Retinal pigment epithelial cell (primary cell): ENCODE measurements at regions not wholly inside any gene's neighbourhood (a gene's known extent, or its start where the extent isn't known, plus 50 kb on each side); places are given as distances from the start of the nearest gene placed in this dataset.

Source experiments
- DNase-seq: peaks from one replicate; pipeline ENCODE4 v3.0.0-alpha.2; 2010; ENCODE audit warnings: low read depth
- H3K4me3 ChIP-seq: 2 replicates; pipeline ENCODE4 v1.5.1; 2011; ENCODE audit warnings: mild to moderate bottlenecking, low read length, control low read depth, moderate library complexity
- TF ChIP-seq, protein P1 (sequence below): conservative IDR thresholded peaks from 2 replicates; pipeline ENCODE4 v1.5.1; 2011; ENCODE audit warnings: low read depth, low read length, control low read depth, inconsistent platforms

GRCh38 chr11:69887841-69888427 lies 68.7 kb upstream of the FGF3 start:
- TF ChIP-seq, protein P1, sequence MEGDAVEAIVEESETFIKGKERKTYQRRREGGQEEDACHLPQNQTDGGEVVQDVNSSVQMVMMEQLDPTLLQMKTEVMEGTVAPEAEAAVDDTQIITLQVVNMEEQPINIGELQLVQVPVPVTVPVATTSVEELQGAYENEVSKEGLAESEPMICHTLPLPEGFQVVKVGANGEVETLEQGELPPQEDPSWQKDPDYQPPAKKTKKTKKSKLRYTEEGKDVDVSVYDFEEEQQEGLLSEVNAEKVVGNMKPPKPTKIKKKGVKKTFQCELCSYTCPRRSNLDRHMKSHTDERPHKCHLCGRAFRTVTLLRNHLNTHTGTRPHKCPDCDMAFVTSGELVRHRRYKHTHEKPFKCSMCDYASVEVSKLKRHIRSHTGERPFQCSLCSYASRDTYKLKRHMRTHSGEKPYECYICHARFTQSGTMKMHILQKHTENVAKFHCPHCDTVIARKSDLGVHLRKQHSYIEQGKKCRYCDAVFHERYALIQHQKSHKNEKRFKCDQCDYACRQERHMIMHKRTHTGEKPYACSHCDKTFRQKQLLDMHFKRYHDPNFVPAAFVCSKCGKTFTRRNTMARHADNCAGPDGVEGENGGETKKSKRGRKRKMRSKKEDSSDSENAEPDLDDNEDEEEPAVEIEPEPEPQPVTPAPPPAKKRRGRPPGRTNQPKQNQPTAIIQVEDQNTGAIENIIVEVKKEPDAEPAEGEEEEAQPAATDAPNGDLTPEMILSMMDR = no peak
- DNase-seq = no peak

DNA sequence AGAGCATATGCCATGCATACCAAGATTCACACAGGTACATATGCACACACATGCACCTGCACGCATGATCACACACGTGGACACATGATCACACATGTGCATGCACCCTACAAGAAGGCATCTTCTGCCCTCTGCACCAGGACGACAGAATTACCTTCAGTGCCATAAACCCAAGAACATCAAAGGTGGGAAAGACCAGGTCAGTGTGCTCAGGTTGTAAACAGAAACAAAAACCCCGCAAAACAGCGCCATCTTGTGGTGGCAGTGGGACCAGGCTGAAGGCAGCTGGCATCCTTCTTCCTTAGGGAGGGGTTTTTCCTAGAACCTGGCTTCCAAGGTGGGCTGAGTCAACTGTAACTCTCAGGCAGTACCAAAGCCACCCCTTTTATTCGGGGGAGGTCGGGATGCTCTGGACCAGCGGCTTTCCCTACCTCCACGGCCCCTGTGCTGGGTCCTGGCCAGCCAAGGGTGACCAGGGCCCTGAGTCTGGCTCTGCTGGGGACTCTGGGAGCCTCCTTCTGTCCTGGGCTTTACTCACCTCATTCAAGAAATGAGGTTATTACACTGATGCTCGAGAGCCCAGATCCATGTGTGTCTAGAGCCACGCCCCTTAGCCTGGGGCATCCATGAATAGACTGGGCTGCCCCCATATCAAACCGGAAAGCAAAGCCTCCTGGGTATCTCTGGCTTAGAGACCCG lies 69.4 kb upstream of the FGF3 start:
- TF ChIP-seq, protein P1 = peak; percentile 98
- no peak for DNase-seq
- no peak overlapping the region for H3K4me3 ChIP-seq

More at GRCh38 chr11:69887841-69888427, 68.7 kb upstream of the FGF3 start:
- no peak overlapping the region for H3K4me3 ChIP-seq

- no peak for DNase-seq
- TF ChIP-seq, protein P1 = no peak
- H3K4me3 ChIP-seq = no peak overlapping the region
Observed at GRCh38 chr11:69889400-69890318, 70.4 kb upstream of the FGF3 start.

DNA sequence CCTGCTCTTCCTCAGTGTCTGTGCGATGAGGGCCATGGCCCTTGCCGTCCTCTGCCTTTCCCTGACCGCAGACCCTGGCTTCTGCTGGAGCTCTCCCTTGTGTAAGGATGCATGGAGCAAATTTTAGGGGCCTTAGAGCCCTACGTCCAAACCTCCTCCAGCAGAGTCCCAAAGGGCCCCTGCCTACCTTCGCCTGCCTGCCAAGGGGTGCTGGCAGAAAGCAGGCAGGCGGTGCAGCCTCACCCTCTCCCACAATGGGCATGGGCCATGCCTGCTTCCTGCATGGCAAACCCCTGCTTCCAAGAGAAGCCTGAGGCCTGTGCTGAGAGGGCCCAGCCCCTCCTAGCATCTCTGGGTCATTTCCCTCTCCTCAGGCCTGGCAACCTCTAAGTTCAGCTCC lies 71.3 kb upstream of the FGF3 start:
- no peak for DNase-seq
- H3K4me3 ChIP-seq = no peak overlapping the region
- TF ChIP-seq, protein P1 = no peak

GRCh38 chr11:69891421-69892236 lies 72.4 kb upstream of the FGF3 start:
- no peak overlapping the region for H3K4me3 ChIP-seq
- DNase-seq = no peak
- TF ChIP-seq, protein P1 = no peak

GRCh38 chr11:69892237-69892985 lies 73.2 kb upstream of the FGF3 start:
- TF ChIP-seq, protein P1 = peak; percentile 36
- DNase-seq = no peak
- no peak overlapping the region for H3K4me3 ChIP-seq
